Suprapubic skin (tissue), 4 donors: ENCODE measurements at regions not wholly inside any gene's neighbourhood (a gene's known extent, or its start where the extent isn't known, plus 50 kb on each side); places are given as distances from the start of the nearest gene placed in this dataset.

ENCODE experiments used
- EP300 ChIP-seq: sonication (generic); formaldehyde crosslinking; IDR thresholded peaks from one replicate; pipeline ENCODE4 v1.6.1; 2017; ENCODE audit warnings: antibody characterized with exemption
- POLR2A ChIP-seq, 2 donors: fragments of 450-650 bp; IDR thresholded peaks; one replicate each; pipeline ENCODE4 v1.6.1; 2017; ENCODE audit warnings: antibody characterized with exemption in 2 of 2, mild to moderate bottlenecking in 2 of 2, moderate library complexity in 2 of 2
- POLR2AphosphoS5 ChIP-seq, 3 donors: sonication (generic); formaldehyde crosslinking; IDR thresholded peaks; one replicate each; pipeline ENCODE4 v1.6.1; 2017; ENCODE audit warnings: antibody characterized with exemption in 3 of 3
- TF ChIP-seq, protein P1 (sequence below), 2 donors: fragments of 200-600 bp in 1 of 2; fragments of 450-650 bp in 1 of 2; sonication (generic) in 1 of 2; IDR thresholded peaks; one replicate each; pipeline ENCODE4 v1.5.1; 2016 to 2019; ENCODE audit warnings: antibody characterized with exemption in 2 of 2, mild to moderate bottlenecking in 1 of 2, moderate library complexity in 1 of 2

GRCh38 chr13:50098693-50099092, 83.4 kb downstream of the KCNRG start:
- TF ChIP-seq, protein P1, sequence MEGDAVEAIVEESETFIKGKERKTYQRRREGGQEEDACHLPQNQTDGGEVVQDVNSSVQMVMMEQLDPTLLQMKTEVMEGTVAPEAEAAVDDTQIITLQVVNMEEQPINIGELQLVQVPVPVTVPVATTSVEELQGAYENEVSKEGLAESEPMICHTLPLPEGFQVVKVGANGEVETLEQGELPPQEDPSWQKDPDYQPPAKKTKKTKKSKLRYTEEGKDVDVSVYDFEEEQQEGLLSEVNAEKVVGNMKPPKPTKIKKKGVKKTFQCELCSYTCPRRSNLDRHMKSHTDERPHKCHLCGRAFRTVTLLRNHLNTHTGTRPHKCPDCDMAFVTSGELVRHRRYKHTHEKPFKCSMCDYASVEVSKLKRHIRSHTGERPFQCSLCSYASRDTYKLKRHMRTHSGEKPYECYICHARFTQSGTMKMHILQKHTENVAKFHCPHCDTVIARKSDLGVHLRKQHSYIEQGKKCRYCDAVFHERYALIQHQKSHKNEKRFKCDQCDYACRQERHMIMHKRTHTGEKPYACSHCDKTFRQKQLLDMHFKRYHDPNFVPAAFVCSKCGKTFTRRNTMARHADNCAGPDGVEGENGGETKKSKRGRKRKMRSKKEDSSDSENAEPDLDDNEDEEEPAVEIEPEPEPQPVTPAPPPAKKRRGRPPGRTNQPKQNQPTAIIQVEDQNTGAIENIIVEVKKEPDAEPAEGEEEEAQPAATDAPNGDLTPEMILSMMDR (IDR thresholded peaks at IDR 0.05) = no peak
- TF ChIP-seq POLR2AphosphoS5 (IDR thresholded peaks at IDR 0.05) (no peak), POLR2A (IDR thresholded peaks at IDR 0.05) (no peak), EP300 (no peak)
